Vagina (tissue), 2 donors: ENCODE measurements at regions not wholly inside any gene's neighbourhood (a gene's known extent, or its start where the extent isn't known, plus 50 kb on each side); places are given as distances from the start of the nearest gene placed in this dataset.

ENCODE experiments used
- DNase-seq, 2 donors: peaks; one replicate each; pipeline ENCODE4 v3.0.0-alpha.2; 2017; ENCODE audit errors: extremely low spot score in 2 of 2
- H3K27ac ChIP-seq: fragments of 200-600 bp; sonication (generic); one replicate; pipeline ENCODE4 v1.5.1; 2019
- H3K27me3 ChIP-seq: fragments of 200-600 bp; sonication (generic); one replicate; pipeline ENCODE4 v1.5.1; 2019
- H3K36me3 ChIP-seq, 2 donors: fragments of 200-600 bp; sonication (generic); one replicate each; pipeline ENCODE4 v1.5.1; 2017 to 2019
- H3K4me1 ChIP-seq: fragments of 200-600 bp; sonication (generic); one replicate; pipeline ENCODE4 v1.5.1; 2019
- H3K4me3 ChIP-seq, 2 donors: fragments of 200-600 bp; sonication (generic); 1 replicate in 1 of 2; 2 replicates in 1 of 2; pipeline ENCODE4 v1.5.1; 2016 to 2019
- H3K9me3 ChIP-seq: fragments of 200-600 bp; sonication (generic); one replicate; pipeline ENCODE4 v1.5.1; 2019
- POLR2A ChIP-seq, 2 donors: fragments of 450-650 bp; IDR thresholded peaks; one replicate each; pipeline ENCODE4 v1.6.1; 2017; ENCODE audit warnings: antibody characterized with exemption in 2 of 2, mild to moderate bottlenecking in 2 of 2, moderate library complexity in 2 of 2
- POLR2AphosphoS5 ChIP-seq, 2 donors: sonication (generic); formaldehyde crosslinking; IDR thresholded peaks; one replicate each; pipeline ENCODE4 v1.9.0; 2017; ENCODE audit warnings: antibody characterized with exemption in 2 of 2, mild to moderate bottlenecking in 2 of 2, low read depth in 1 of 2; ENCODE audit not compliant: insufficient read depth in 1 of 2
- intact Hi-C: fragments of 100-400 bp; cut with DNase I; formaldehyde crosslinking; loops from one replicate; pipeline ENCODE4 v1.15.1; 2023
- TF ChIP-seq, protein P1 (sequence below), 3 experiments: fragments of 450-650 bp in 2 of 3; fragments of 200-600 bp in 1 of 3; sonication (generic) in 1 of 3; IDR thresholded peaks; one replicate each; pipeline ENCODE4 v1.5.1; 2017 to 2019; ENCODE audit warnings: antibody characterized with exemption in 3 of 3, mild to moderate bottlenecking in 2 of 3, moderate library complexity in 2 of 3

DNA sequence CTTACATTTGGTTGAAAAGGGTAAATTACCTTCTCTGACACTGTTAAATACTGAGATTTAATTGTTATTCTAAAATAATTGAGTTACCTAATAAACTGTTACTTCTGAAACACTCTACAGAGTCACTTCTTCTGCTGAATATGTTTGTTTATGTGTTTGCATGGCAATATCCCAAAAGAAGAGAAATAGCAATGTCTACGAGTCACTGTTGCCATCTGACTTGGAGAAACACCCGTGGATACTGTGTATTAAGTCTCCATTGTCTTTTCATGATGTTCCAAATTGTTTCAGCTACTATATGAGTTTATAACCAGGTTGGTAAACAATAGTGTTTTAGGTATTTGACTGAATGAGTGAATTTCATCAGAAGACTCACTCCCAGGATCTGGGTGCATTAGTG is 754.2 kb upstream of the ID2 start:
- TF ChIP-seq POLR2A (IDR thresholded peaks at IDR 0.05), result no peak
- TF ChIP-seq, protein P1, sequence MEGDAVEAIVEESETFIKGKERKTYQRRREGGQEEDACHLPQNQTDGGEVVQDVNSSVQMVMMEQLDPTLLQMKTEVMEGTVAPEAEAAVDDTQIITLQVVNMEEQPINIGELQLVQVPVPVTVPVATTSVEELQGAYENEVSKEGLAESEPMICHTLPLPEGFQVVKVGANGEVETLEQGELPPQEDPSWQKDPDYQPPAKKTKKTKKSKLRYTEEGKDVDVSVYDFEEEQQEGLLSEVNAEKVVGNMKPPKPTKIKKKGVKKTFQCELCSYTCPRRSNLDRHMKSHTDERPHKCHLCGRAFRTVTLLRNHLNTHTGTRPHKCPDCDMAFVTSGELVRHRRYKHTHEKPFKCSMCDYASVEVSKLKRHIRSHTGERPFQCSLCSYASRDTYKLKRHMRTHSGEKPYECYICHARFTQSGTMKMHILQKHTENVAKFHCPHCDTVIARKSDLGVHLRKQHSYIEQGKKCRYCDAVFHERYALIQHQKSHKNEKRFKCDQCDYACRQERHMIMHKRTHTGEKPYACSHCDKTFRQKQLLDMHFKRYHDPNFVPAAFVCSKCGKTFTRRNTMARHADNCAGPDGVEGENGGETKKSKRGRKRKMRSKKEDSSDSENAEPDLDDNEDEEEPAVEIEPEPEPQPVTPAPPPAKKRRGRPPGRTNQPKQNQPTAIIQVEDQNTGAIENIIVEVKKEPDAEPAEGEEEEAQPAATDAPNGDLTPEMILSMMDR (IDR thresholded peaks at IDR 0.05), result no peak
- TF ChIP-seq POLR2AphosphoS5 (IDR thresholded peaks at IDR 0.05; ENCODE audit: insufficient read depth in 1 of 2, low read depth in 1 of 2), result no peak
- no peaks in the 10 kb centered on the region for H3K4me1 ChIP-seq
- no peaks in the 10 kb centered on the region for H3K36me3 ChIP-seq
- H3K4me3 ChIP-seq, result no peak overlapping the region
- no peak overlapping the region for H3K27ac ChIP-seq
- H3K9me3 ChIP-seq, result no peaks in the 10 kb centered on the region
- DNase-seq, result no peak
- intact Hi-C loops, result no loop called here
- no peaks in the 10 kb centered on the region for H3K27me3 ChIP-seq

DNA sequence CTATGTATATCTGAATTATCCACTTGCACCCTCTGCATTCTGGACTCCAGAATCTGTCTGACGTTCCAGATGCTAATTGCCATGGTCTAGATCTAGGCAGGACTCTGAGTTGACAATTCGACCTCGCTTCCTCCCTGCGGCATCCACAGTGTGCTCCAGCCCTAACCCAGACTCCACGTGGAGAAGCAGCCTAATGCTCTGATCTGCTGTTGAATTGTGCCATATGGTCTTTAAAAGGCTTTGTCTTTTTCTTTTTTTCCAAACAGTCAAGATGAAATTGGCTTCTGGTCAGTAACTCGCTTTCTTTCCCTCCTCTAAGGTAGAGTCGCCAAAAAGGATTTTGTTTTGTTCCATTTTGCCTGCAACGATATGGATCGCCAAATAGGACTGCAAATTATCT is 752.6 kb upstream of the ID2 start:
- Histone ChIP-seq H3K27ac (no peak overlapping the region), H3K4me3 (no peak overlapping the region), H3K4me1 (no peaks in the 10 kb centered on the region), H3K9me3 (no peaks in the 10 kb centered on the region), H3K36me3 (no peaks in the 10 kb centered on the region), H3K27me3 (no peaks in the 10 kb centered on the region)
- no peak for DNase-seq
- TF ChIP-seq POLR2A (IDR thresholded peaks at IDR 0.05), result no peak
- no peak for TF ChIP-seq POLR2AphosphoS5 (IDR thresholded peaks at IDR 0.05; ENCODE audit: insufficient read depth in 1 of 2, low read depth in 1 of 2)
- TF ChIP-seq, protein P1 (IDR thresholded peaks at IDR 0.05), result no peak
- intact Hi-C loops, result no loop called here

DNA sequence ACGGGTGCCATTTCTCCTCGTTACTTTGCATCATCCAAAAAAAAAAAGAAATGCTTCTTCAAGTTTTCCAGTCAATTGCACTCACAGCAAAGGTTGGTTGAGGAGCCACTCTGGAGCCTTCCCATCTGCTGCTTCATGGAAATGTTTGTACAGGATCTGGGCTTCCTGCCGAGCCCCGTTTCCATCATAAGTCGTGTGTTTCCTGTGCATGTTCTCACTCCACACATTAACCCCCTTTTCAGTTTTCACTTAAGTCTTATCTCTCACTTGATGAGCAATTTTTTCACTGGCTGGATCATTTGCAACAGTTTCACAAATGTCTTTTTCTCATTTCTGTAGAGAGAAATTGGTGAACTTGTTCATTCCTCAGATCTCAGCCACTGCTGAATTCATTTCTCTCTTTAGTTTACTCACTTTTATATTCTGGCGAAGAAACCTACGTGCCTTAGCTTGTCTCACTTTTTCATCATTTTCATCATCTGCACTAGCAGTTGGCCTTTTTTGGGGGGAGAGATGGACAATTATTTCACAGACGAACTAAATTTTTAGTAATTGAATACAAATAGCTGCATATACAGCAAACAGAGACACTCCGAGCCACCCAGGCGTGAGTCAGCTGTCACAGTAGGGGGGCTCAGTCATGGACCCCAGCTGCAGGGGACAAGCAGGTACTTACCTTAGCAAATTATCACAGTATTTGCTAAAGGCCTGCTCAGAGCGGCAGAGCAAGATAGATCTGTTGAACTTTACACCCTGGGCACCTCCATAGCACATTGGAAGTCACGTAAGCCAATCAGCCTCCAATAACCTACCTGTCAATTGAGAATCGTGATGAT is 750.8 kb upstream of the ID2 start:
- no peak overlapping the region for H3K4me3 ChIP-seq
- DNase-seq, result no peak
- no peak for TF ChIP-seq POLR2AphosphoS5 (IDR thresholded peaks at IDR 0.05; ENCODE audit: insufficient read depth in 1 of 2, low read depth in 1 of 2)
- TF ChIP-seq, protein P1 (IDR thresholded peaks at IDR 0.05), result no peak
- no peak for TF ChIP-seq POLR2A (IDR thresholded peaks at IDR 0.05)
- H3K27ac ChIP-seq, result no peak overlapping the region
- no peaks in the 10 kb centered on the region for H3K9me3 ChIP-seq
- no peaks in the 10 kb centered on the region for H3K27me3 ChIP-seq
- no peaks in the 10 kb centered on the region for H3K36me3 ChIP-seq
- no peaks in the 10 kb centered on the region for H3K4me1 ChIP-seq
- intact Hi-C loops, result no loop called here

DNA sequence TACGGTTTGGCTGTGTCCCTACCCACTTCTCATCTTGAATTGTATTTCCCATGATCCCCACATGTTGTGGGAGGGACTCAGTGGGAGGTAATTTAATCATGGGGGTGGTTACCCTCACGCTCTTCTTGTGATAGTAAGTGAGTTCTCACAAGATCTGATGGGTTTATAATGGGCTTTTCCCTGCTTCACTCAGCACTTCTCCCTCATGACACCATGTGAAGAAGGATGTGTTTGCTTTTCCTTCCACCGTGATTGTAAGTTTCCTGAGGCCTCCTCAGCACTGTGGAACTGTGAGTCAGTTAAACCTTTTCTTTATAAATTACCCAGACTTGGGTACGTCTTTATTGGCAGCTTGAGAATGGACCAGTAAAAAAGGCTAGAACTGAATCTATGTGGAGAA is 750.0 kb upstream of the ID2 start:
- no peaks in the 10 kb centered on the region for H3K27me3 ChIP-seq
- no peak overlapping the region for H3K4me3 ChIP-seq
- TF ChIP-seq POLR2AphosphoS5 (IDR thresholded peaks at IDR 0.05; ENCODE audit: insufficient read depth in 1 of 2, low read depth in 1 of 2), result no peak
- TF ChIP-seq, protein P1 (IDR thresholded peaks at IDR 0.05), result no peak
- TF ChIP-seq POLR2A (IDR thresholded peaks at IDR 0.05), result no peak
- intact Hi-C loops, result no loop called here
- H3K9me3 ChIP-seq, result no peaks in the 10 kb centered on the region
- no peaks in the 10 kb centered on the region for H3K36me3 ChIP-seq
- H3K27ac ChIP-seq, result no peak overlapping the region
- H3K4me1 ChIP-seq, result no peaks in the 10 kb centered on the region
- no peak for DNase-seq

DNA sequence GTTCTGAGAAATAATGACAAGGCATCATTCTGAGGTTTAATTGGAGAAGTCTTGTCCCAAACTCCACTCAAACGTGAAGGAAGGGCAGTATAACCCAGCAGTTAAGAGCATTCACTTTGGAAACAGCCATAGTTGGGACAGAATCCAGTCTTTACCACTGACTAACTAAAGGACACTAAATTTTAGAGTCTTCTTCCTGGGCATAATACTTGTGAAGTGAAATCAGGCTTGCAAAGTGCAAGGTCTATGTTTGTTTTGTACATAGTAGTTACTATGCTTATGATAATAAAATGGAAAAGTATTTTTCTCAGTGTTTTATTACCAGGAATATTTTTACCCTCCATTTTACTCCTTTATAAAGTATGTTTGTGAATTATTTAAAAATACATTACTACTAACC is 748.2 kb upstream of the ID2 start:
- intact Hi-C loops, result no loop called here
- H3K9me3 ChIP-seq, result no peaks in the 10 kb centered on the region
- no peaks in the 10 kb centered on the region for H3K4me1 ChIP-seq
- H3K36me3 ChIP-seq, result no peaks in the 10 kb centered on the region
- no peak overlapping the region for H3K4me3 ChIP-seq
- H3K27me3 ChIP-seq, result no peaks in the 10 kb centered on the region
- TF ChIP-seq POLR2A (IDR thresholded peaks at IDR 0.05), result no peak
- TF ChIP-seq, protein P1 (IDR thresholded peaks at IDR 0.05), result no peak
- TF ChIP-seq POLR2AphosphoS5 (IDR thresholded peaks at IDR 0.05; ENCODE audit: insufficient read depth in 1 of 2, low read depth in 1 of 2), result no peak
- no peak overlapping the region for H3K27ac ChIP-seq
- no peak for DNase-seq
